ENCODE measurements at regions not wholly inside any gene's neighbourhood (a gene's known extent, or its start where the extent isn't known, plus 50 kb on each side); places are given as distances from the start of the nearest gene placed in this dataset.

GRCh38 chr18:56516789-56517188, 121.6 kb downstream of the TXNL1 start:
- Histone ChIP-seq H3K4me3 (no peak overlapping the region), H3K9me3 (no peaks in the 10 kb centered on the region), H3K27ac (no peak overlapping the region), H3K4me1 (no peaks in the 10 kb centered on the region), H3K27me3 (no peaks in the 10 kb centered on the region), H3K36me3 (no peaks in the 10 kb centered on the region)
- intact Hi-C loops (cut with DNase I), result no loop called here
- ATAC-seq (no peak), DNase-seq (no peak)
- TF ChIP-seq CTCF (IDR thresholded peaks at IDR 0.05), result no peak

DNA sequence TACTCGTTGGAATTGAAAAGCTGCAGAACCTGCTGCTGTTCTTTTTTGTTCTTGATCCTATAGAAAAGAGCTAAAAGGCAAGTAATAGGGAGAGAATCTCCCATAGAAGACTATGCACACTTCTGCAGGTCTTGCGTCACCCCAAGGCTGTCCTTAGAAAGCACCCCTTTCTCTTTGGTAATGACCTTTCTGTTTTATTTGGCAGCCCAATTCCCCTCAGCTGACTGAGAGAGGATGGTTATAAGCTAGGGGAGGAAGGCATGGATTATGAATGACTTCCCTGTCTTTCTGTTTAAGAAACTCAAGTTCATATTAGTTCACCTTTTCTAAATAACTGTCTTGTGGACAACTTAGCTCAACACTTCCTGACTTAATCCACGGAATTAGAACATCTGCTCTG, 122.9 kb downstream of the TXNL1 start:
- TF ChIP-seq CTCF (IDR thresholded peaks at IDR 0.05), result no peak
- H3K36me3 ChIP-seq, result no peaks in the 10 kb centered on the region
- intact Hi-C loops (cut with DNase I), result no loop called here

DNA sequence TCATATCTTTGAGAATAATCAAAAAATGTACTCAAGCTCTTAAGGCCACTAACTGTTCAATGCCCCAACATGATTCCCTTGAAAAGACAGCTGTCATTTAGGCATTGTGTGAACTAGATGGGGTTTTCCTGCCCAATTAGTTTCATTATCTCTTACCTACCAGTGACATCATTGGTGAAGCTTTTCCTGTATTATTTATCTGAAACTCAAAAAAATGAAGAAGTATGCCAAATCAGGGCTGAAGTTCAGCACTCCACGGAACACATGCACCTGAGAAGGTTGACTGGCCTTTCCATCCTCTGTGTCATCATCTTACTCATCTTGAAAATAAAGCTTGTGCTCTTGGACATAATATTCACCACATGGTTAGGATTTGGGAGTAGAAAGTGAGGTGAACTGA, 126.4 kb downstream of the TXNL1 start:
- ATAC-seq (no peak), DNase-seq (no peak)
- H3K27me3 ChIP-seq, result no peaks in the 10 kb centered on the region
- no peak overlapping the region for H3K27ac ChIP-seq
- H3K9me3 ChIP-seq, result no peaks in the 10 kb centered on the region
- intact Hi-C loops (cut with DNase I), result no loop called here
- H3K4me1 ChIP-seq, result no peaks in the 10 kb centered on the region
- TF ChIP-seq CTCF (IDR thresholded peaks at IDR 0.05), result no peak
- H3K4me3 ChIP-seq, result no peak overlapping the region
- no peaks in the 10 kb centered on the region for H3K36me3 ChIP-seq

More for the DNA sequence above, 122.9 kb downstream of the TXNL1 start:
- no peak overlapping the region for H3K27ac ChIP-seq
- no peaks in the 10 kb centered on the region for H3K27me3 ChIP-seq
- no peak overlapping the region for H3K4me3 ChIP-seq
- H3K9me3 ChIP-seq, result no peaks in the 10 kb centered on the region
- DNase-seq (no peak), ATAC-seq (no peak)
- no peaks in the 10 kb centered on the region for H3K4me1 ChIP-seq

DNA sequence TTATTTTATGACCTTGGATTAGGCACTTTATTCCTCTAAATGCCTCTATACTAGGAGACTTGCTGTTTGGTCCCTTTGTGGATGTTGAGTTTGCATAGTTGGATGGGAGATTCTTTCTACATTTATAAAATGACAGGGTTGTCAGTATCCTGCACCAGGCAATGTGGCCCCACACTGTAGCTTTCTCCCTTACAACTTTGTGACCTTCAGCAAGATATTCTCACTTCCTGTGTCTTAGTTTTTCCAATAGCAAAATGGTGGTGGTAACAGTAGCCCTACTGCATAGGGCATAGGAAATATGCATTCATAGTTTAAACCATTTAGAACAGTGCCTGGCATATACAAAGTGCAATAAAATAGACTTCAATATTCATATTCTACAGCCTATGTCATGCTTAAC, 128.3 kb downstream of the TXNL1 start:
- Histone ChIP-seq H3K4me3 (no peak overlapping the region), H3K4me1 (no peaks in the 10 kb centered on the region), H3K36me3 (no peaks in the 10 kb centered on the region), H3K9me3 (no peaks in the 10 kb centered on the region), H3K27me3 (no peaks in the 10 kb centered on the region), H3K27ac (no peak overlapping the region)
- no peak for ATAC-seq
- no peak for TF ChIP-seq CTCF (IDR thresholded peaks at IDR 0.05)
- intact Hi-C loops (cut with DNase I), result no loop called here
- no peak for DNase-seq

GRCh38 chr18:56509656-56510055, 128.7 kb downstream of the TXNL1 start:
- Histone ChIP-seq H3K27me3 (no peaks in the 10 kb centered on the region), H3K4me1 (no peaks in the 10 kb centered on the region), H3K9me3 (no peaks in the 10 kb centered on the region), H3K27ac (no peak overlapping the region), H3K36me3 (no peaks in the 10 kb centered on the region), H3K4me3 (no peak overlapping the region)
- ATAC-seq, result no peak
- no peak for DNase-seq
- intact Hi-C loops (cut with DNase I), result no loop called here
- no peak for TF ChIP-seq CTCF (IDR thresholded peaks at IDR 0.05)
